Lower leg skin (tissue), 3 donors: ENCODE measurements at regions not wholly inside any gene's neighbourhood (a gene's known extent, or its start where the extent isn't known, plus 50 kb on each side); places are given as distances from the start of the nearest gene placed in this dataset.

Experiments used
- POLR2A ChIP-seq, 2 donors: fragments of 450-650 bp; IDR thresholded peaks; one replicate each; pipeline ENCODE4 v1.6.1; 2016 to 2017; ENCODE audit warnings: antibody characterized with exemption in 2 of 2, mild to moderate bottlenecking in 1 of 2, moderate library complexity in 1 of 2
- TF ChIP-seq, protein P1 (sequence below), 3 donors: fragments of 450-650 bp; IDR thresholded peaks; one replicate each; pipeline ENCODE4 v1.5.1; 2016; ENCODE audit warnings: antibody characterized with exemption in 3 of 3, mild to moderate bottlenecking in 3 of 3, moderate library complexity in 2 of 3

DNA sequence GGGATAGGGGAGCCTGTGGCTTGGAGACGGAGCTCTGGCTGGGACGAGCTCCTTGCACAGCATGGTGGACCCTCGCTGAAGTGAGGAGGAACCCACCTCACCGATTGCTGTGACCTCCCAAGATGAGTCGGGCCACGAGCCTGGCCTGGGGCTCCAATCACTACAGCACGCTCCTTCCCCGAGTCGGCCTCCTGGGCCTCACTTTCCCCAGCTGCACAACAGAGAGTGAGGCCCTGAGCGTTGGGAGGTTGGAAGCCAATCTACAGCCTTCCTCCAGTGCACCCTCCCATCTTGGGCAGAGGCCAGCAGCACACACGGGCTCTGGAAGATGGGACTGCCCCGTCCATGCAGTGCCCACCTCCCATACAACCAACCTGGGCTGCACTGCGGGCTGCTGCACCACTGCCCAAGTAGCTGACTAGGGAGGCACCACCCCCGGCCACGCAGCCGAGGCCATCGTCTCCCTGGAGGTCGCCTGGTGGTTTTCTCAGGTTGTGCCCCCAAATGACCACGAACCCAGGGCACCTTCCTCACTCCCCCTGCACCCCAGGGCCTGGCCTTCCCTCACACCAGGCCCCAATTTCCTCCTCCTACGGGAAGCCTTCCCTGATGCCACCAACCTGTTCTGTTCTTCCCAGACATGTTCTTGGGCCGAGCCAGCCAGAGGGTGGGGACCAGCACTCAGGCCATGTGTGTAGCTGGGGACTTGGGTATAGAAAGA is 152.3 kb upstream of the C14orf180 start:
- TF ChIP-seq, protein P1, sequence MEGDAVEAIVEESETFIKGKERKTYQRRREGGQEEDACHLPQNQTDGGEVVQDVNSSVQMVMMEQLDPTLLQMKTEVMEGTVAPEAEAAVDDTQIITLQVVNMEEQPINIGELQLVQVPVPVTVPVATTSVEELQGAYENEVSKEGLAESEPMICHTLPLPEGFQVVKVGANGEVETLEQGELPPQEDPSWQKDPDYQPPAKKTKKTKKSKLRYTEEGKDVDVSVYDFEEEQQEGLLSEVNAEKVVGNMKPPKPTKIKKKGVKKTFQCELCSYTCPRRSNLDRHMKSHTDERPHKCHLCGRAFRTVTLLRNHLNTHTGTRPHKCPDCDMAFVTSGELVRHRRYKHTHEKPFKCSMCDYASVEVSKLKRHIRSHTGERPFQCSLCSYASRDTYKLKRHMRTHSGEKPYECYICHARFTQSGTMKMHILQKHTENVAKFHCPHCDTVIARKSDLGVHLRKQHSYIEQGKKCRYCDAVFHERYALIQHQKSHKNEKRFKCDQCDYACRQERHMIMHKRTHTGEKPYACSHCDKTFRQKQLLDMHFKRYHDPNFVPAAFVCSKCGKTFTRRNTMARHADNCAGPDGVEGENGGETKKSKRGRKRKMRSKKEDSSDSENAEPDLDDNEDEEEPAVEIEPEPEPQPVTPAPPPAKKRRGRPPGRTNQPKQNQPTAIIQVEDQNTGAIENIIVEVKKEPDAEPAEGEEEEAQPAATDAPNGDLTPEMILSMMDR (IDR thresholded peaks at IDR 0.05): no peak
- TF ChIP-seq POLR2A (IDR thresholded peaks at IDR 0.05): no peak
